DND-41 (cell line): ENCODE measurements at regions not wholly inside any gene's neighbourhood (a gene's known extent, or its start where the extent isn't known, plus 50 kb on each side); places are given as distances from the start of the nearest gene placed in this dataset.

Source experiments
- EZH2 ChIP-seq: IDR thresholded peaks from 3 replicates; pipeline ENCODE4 v1.6.1; 2012; ENCODE audit warnings: borderline replicate concordance, low read depth, mild to moderate bottlenecking, moderate library complexity, low read length, inconsistent platforms; ENCODE audit not compliant: severe bottlenecking
- TF ChIP-seq, protein P1 (sequence below): IDR thresholded peaks from 2 replicates; pipeline ENCODE4 v1.5.1; 2012; ENCODE audit warnings: borderline replicate concordance, low read length, moderate library complexity, mild to moderate bottlenecking; ENCODE audit not compliant: poor library complexity, severe bottlenecking; ENCODE audit errors: extremely low read depth

GRCh38 chr4:57190601-57191481 lies 80.7 kb upstream of the IGFBP7 start:
- TF ChIP-seq, protein P1, sequence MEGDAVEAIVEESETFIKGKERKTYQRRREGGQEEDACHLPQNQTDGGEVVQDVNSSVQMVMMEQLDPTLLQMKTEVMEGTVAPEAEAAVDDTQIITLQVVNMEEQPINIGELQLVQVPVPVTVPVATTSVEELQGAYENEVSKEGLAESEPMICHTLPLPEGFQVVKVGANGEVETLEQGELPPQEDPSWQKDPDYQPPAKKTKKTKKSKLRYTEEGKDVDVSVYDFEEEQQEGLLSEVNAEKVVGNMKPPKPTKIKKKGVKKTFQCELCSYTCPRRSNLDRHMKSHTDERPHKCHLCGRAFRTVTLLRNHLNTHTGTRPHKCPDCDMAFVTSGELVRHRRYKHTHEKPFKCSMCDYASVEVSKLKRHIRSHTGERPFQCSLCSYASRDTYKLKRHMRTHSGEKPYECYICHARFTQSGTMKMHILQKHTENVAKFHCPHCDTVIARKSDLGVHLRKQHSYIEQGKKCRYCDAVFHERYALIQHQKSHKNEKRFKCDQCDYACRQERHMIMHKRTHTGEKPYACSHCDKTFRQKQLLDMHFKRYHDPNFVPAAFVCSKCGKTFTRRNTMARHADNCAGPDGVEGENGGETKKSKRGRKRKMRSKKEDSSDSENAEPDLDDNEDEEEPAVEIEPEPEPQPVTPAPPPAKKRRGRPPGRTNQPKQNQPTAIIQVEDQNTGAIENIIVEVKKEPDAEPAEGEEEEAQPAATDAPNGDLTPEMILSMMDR = peak; percentile 70
- no peak for TF ChIP-seq EZH2
